ENCODE measurements at regions not wholly inside any gene's neighbourhood (a gene's known extent, or its start where the extent isn't known, plus 50 kb on each side); places are given as distances from the start of the nearest gene placed in this dataset.
"Not testable (repeated sequence)": the region's sequence is repeated elsewhere in the genome, so short reads cannot be mapped to it uniquely, and the experiment has no call there.

- no peaks in the 10 kb centered on the region for H3K79me2 ChIP-seq (ENCODE audit: control insufficient read depth, insufficient read depth, low read length)
- no peaks in the 10 kb centered on the region for H3K9me1 ChIP-seq (ENCODE audit: control insufficient read depth, extremely low read depth, insufficient read depth, low read length)
- no peaks in the 10 kb centered on the region for H4K20me1 ChIP-seq (ENCODE audit: control insufficient read depth, extremely low read depth, insufficient read depth, low read length)
- dilution Hi-C loops (cut with MboI; ENCODE audit: extremely low pct_ligation_motif_present, low sequenced_read_pairs), result no loop called here
- H3K4me2 ChIP-seq (ENCODE audit: control insufficient read depth, extremely low read depth, insufficient read depth, low read depth, low read length), result no peak overlapping the region
- H3K9me3 ChIP-seq (ENCODE audit: control insufficient read depth, low read depth, low read length), result peaks cover 11% of the 10 kb centered on the region
- no peak for TF ChIP-seq EZH2 (IDR thresholded peaks at IDR 0.05; ENCODE audit: low read length)
- TF ChIP-seq CTCF (optimal IDR thresholded peaks at IDR 0.05 in 1 of 3, IDR thresholded peaks at IDR 0.05 in 1 of 3, conservative IDR thresholded peaks at IDR 0.05 in 1 of 3; ENCODE audit: extremely low read depth in 1 of 3, insufficient read depth in 2 of 3, low read length in 3 of 3), result no peak
- H3K4me1 ChIP-seq (ENCODE audit: control insufficient read depth, extremely low read depth, insufficient read depth, low read length), result no peaks in the 10 kb centered on the region
- FAIRE-seq (no peak), DNase-seq (ENCODE audit: low read depth, low spot score) (no peak)
- H3K27ac ChIP-seq (ENCODE audit: control insufficient read depth, insufficient read depth, low read length), result no peak overlapping the region
- no peaks in the 10 kb centered on the region for H3K27me3 ChIP-seq (ENCODE audit: control insufficient read depth, extremely low read depth, insufficient read depth, low read length)
- no peak overlapping the region for H2AFZ ChIP-seq (ENCODE audit: control insufficient read depth, low read length)
- H3K4me3 ChIP-seq (ENCODE audit: control insufficient read depth in 2 of 3, extremely low read depth in 1 of 3, insufficient read depth in 2 of 3, low read depth in 1 of 3, low read length in 3 of 3), result no peak overlapping the region
- H3K9ac ChIP-seq (ENCODE audit: control insufficient read depth, extremely low read depth, insufficient read depth, low read length), result no peak overlapping the region
- H3K36me3 ChIP-seq (ENCODE audit: control insufficient read depth in 2 of 2, extremely low read depth in 1 of 2, insufficient read depth in 2 of 2, low read length in 2 of 2), result no peaks in the 10 kb centered on the region
These were observed 347.3 kb downstream of the TEX29 start for GRCh38 chr13:111667757-111668156.

GRCh38 chr13:111668451-111668850 lies 348.0 kb downstream of the TEX29 start:
- Histone ChIP-seq H3K9me1 (ENCODE audit: control insufficient read depth, extremely low read depth, insufficient read depth, low read length) (no peaks in the 10 kb centered on the region), H3K27me3 (ENCODE audit: control insufficient read depth, extremely low read depth, insufficient read depth, low read length) (no peaks in the 10 kb centered on the region), H3K36me3 (ENCODE audit: control insufficient read depth in 2 of 2, extremely low read depth in 1 of 2, insufficient read depth in 2 of 2, low read length in 2 of 2) (no peaks in the 10 kb centered on the region), H2AFZ (ENCODE audit: control insufficient read depth, low read length) (no peak overlapping the region), H3K4me2 (ENCODE audit: control insufficient read depth, extremely low read depth, insufficient read depth, low read depth, low read length) (no peak overlapping the region), H3K4me1 (ENCODE audit: control insufficient read depth, extremely low read depth, insufficient read depth, low read length) (no peaks in the 10 kb centered on the region), H3K4me3 (ENCODE audit: control insufficient read depth in 2 of 3, extremely low read depth in 1 of 3, insufficient read depth in 2 of 3, low read depth in 1 of 3, low read length in 3 of 3) (no peak overlapping the region), H4K20me1 (ENCODE audit: control insufficient read depth, extremely low read depth, insufficient read depth, low read length) (no peaks in the 10 kb centered on the region), H3K9me3 (ENCODE audit: control insufficient read depth, low read depth, low read length) (peaks cover 8% of the 10 kb centered on the region), H3K79me2 (ENCODE audit: control insufficient read depth, insufficient read depth, low read length) (no peaks in the 10 kb centered on the region), H3K27ac (ENCODE audit: control insufficient read depth, insufficient read depth, low read length) (no peak overlapping the region), H3K9ac (ENCODE audit: control insufficient read depth, extremely low read depth, insufficient read depth, low read length) (no peak overlapping the region)
- FAIRE-seq (no peak), DNase-seq (ENCODE audit: low read depth, low spot score) (no peak)
- dilution Hi-C loops (cut with MboI; ENCODE audit: extremely low pct_ligation_motif_present, low sequenced_read_pairs), result no loop called here
- TF ChIP-seq EZH2 (IDR thresholded peaks at IDR 0.05; ENCODE audit: low read length), result no peak
- no peak for TF ChIP-seq CTCF (optimal IDR thresholded peaks at IDR 0.05 in 1 of 3, IDR thresholded peaks at IDR 0.05 in 1 of 3, conservative IDR thresholded peaks at IDR 0.05 in 1 of 3; ENCODE audit: extremely low read depth in 1 of 3, insufficient read depth in 2 of 3, low read length in 3 of 3)

- H3K36me3 ChIP-seq (ENCODE audit: control insufficient read depth in 2 of 2, extremely low read depth in 1 of 2, insufficient read depth in 2 of 2, low read length in 2 of 2); DNase-seq (ENCODE audit: low read depth, low spot score); H3K9ac ChIP-seq (ENCODE audit: control insufficient read depth, extremely low read depth, insufficient read depth, low read length); H2AFZ ChIP-seq (ENCODE audit: control insufficient read depth, low read length); dilution Hi-C loops (cut with MboI; ENCODE audit: extremely low pct_ligation_motif_present, low sequenced_read_pairs); FAIRE-seq; H3K4me2 ChIP-seq (ENCODE audit: control insufficient read depth, extremely low read depth, insufficient read depth, low read depth, low read length); H3K27me3 ChIP-seq (ENCODE audit: control insufficient read depth, extremely low read depth, insufficient read depth, low read length); H3K27ac ChIP-seq (ENCODE audit: control insufficient read depth, insufficient read depth, low read length); H3K79me2 ChIP-seq (ENCODE audit: control insufficient read depth, insufficient read depth, low read length); H3K4me1 ChIP-seq (ENCODE audit: control insufficient read depth, extremely low read depth, insufficient read depth, low read length); H3K4me3 ChIP-seq (ENCODE audit: control insufficient read depth in 2 of 3, extremely low read depth in 1 of 3, insufficient read depth in 2 of 3, low read depth in 1 of 3, low read length in 3 of 3); H3K9me3 ChIP-seq (ENCODE audit: control insufficient read depth, low read depth, low read length); H4K20me1 ChIP-seq (ENCODE audit: control insufficient read depth, extremely low read depth, insufficient read depth, low read length); H3K9me1 ChIP-seq (ENCODE audit: control insufficient read depth, extremely low read depth, insufficient read depth, low read length): not testable (repeated sequence)
These were observed 351.8 kb downstream of the TEX29 start for GRCh38 chr13:111672198-111672597.

- H3K9ac ChIP-seq (ENCODE audit: control insufficient read depth, extremely low read depth, insufficient read depth, low read length); dilution Hi-C loops (cut with MboI; ENCODE audit: extremely low pct_ligation_motif_present, low sequenced_read_pairs); H3K79me2 ChIP-seq (ENCODE audit: control insufficient read depth, insufficient read depth, low read length); H3K4me1 ChIP-seq (ENCODE audit: control insufficient read depth, extremely low read depth, insufficient read depth, low read length); H3K4me3 ChIP-seq (ENCODE audit: control insufficient read depth in 2 of 3, extremely low read depth in 1 of 3, insufficient read depth in 2 of 3, low read depth in 1 of 3, low read length in 3 of 3); FAIRE-seq; H4K20me1 ChIP-seq (ENCODE audit: control insufficient read depth, extremely low read depth, insufficient read depth, low read length); H3K9me3 ChIP-seq (ENCODE audit: control insufficient read depth, low read depth, low read length); DNase-seq (ENCODE audit: low read depth, low spot score); H3K27ac ChIP-seq (ENCODE audit: control insufficient read depth, insufficient read depth, low read length); H3K36me3 ChIP-seq (ENCODE audit: control insufficient read depth in 2 of 2, extremely low read depth in 1 of 2, insufficient read depth in 2 of 2, low read length in 2 of 2); H2AFZ ChIP-seq (ENCODE audit: control insufficient read depth, low read length); H3K4me2 ChIP-seq (ENCODE audit: control insufficient read depth, extremely low read depth, insufficient read depth, low read depth, low read length); H3K9me1 ChIP-seq (ENCODE audit: control insufficient read depth, extremely low read depth, insufficient read depth, low read length); H3K27me3 ChIP-seq (ENCODE audit: control insufficient read depth, extremely low read depth, insufficient read depth, low read length): not testable (repeated sequence)
These were observed 357.9 kb downstream of the TEX29 start for GRCh38 chr13:111678120-111678882.

Data from keratinocyte (primary cell).